ENCODE measurements at regions not wholly inside any gene's neighbourhood (a gene's known extent, or its start where the extent isn't known, plus 50 kb on each side); places are given as distances from the start of the nearest gene placed in this dataset.

- TF ChIP-seq CHD7 (IDR thresholded peaks at IDR 0.05; ENCODE audit: insufficient replicate concordance, low read length) (no peak), CEBPB (IDR thresholded peaks at IDR 0.05; ENCODE audit: low read depth, low read length) (no peak), SP1 (IDR thresholded peaks at IDR 0.05; ENCODE audit: low read depth, low read length) (no peak), SAP30 (IDR thresholded peaks at IDR 0.05; ENCODE audit: insufficient read depth, insufficient replicate concordance, low read length) (no peak), ATF2 (IDR thresholded peaks at IDR 0.05; ENCODE audit: low read length) (no peak), SP2 (IDR thresholded peaks at IDR 0.05; ENCODE audit: low read length) (no peak), TCF12 (IDR thresholded peaks at IDR 0.05; ENCODE audit: low read depth, low read length) (no peak), NRF1 (IDR thresholded peaks at IDR 0.05; ENCODE audit: low read depth, low read length) (no peak), TAF7 (optimal IDR thresholded peaks at IDR 0.05; ENCODE audit: borderline replicate concordance, low read depth, low read length) (no peak)
These were observed 113.7 kb upstream of the ZKSCAN2 start (continued) for GRCh38 chr16:25371342-25371741.

Measured in H1 (cell line).